Chondrocyte (in vitro differentiated cells): ENCODE measurements at regions not wholly inside any gene's neighbourhood (a gene's known extent, or its start where the extent isn't known, plus 50 kb on each side); places are given as distances from the start of the nearest gene placed in this dataset.
"Not testable (repeated sequence)": the region's sequence is repeated elsewhere in the genome, so short reads cannot be mapped to it uniquely, and the experiment has no call there.

ENCODE experiments used
- DNase-seq: peaks from one replicate; pipeline ENCODE4 v3.0.0; 2021; ENCODE audit warnings: mixed read lengths, low spot score
- H3K27ac Mint-ChIP-seq: one replicate; pipeline ENCODE4 v1.8.0; 2021; ENCODE audit warnings: mild to moderate bottlenecking, moderate library complexity, mixed read lengths; ENCODE audit not compliant: unreplicated experiment
- H3K27me3 Mint-ChIP-seq: 2 replicates; pipeline ENCODE4 v1.8.0; 2021; ENCODE audit warnings: low read depth, mixed read lengths
- H3K36me3 Mint-ChIP-seq: 2 replicates; pipeline ENCODE4 v1.8.0; 2021; ENCODE audit warnings: low read depth, mixed read lengths
- H3K4me1 Mint-ChIP-seq: 2 replicates; pipeline ENCODE4 v1.8.0; 2021; ENCODE audit warnings: low read depth, mild to moderate bottlenecking, mixed read lengths
- H3K4me3 Mint-ChIP-seq: one replicate; pipeline ENCODE4 v1.8.0; 2021; ENCODE audit warnings: mild to moderate bottlenecking, moderate library complexity, mixed read lengths; ENCODE audit not compliant: unreplicated experiment
- H3K9me3 Mint-ChIP-seq: 2 replicates; pipeline ENCODE4 v1.8.0; 2021; ENCODE audit warnings: low read depth, mixed read lengths
- TF ChIP-seq, protein P1 (sequence below): fragments of 200-600 bp; sonication (generic); IDR thresholded peaks from 2 replicates; pipeline ENCODE4 v1.5.0; 2021; ENCODE audit warnings: antibody characterized with exemption, mild to moderate bottlenecking, moderate library complexity

DNA sequence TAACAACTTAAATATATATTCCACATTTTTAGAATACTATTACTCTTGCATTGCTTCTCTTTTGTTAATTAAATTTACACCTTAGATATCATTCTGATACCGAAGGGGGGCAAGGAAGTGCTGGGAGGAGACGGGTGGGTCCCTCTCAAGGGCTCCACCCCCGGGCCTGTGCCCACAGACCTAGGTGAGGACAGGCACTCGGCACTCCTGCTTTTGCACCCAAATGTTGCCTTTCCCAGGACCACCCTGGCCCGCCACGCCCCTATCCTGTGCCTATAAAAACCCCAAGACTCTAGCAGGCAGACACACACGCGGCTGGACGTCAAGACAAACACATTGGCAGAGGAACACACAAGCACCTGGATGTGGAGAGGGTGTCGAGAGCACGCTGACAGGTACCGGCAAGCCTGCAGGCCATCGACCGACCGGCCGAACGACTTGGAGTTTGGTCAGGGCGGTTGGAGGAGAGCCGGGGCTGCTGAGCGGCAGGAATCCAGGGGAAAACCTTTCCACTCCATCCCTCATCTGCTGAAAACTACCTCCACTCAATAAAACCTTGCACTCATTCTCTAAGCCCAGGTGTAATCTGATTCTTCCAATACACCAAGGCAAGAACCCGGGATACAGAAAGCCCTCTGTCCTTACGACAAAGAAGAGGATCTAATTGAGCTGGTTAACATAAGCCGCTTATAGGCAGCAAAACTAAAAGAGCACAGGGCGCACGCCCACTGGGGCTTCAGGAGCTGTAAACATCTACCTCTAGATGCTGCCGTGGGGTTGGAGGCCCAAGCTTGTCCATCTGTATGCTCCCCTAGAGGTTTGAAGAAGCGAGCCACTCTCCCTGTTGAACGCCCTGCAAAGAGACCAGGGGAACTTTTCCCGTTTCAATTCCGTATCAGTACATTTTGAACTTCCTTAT, 197.4 kb upstream of the PRSS16 start:
- DNase-seq: no peak
- peaks cover 3% of the 10 kb centered on the region for H3K27me3 Mint-ChIP-seq
- H3K4me1 Mint-ChIP-seq: no peaks in the 10 kb centered on the region
- H3K4me3 Mint-ChIP-seq: no peak overlapping the region
- H3K27ac Mint-ChIP-seq: no peak overlapping the region
- TF ChIP-seq, protein P1, sequence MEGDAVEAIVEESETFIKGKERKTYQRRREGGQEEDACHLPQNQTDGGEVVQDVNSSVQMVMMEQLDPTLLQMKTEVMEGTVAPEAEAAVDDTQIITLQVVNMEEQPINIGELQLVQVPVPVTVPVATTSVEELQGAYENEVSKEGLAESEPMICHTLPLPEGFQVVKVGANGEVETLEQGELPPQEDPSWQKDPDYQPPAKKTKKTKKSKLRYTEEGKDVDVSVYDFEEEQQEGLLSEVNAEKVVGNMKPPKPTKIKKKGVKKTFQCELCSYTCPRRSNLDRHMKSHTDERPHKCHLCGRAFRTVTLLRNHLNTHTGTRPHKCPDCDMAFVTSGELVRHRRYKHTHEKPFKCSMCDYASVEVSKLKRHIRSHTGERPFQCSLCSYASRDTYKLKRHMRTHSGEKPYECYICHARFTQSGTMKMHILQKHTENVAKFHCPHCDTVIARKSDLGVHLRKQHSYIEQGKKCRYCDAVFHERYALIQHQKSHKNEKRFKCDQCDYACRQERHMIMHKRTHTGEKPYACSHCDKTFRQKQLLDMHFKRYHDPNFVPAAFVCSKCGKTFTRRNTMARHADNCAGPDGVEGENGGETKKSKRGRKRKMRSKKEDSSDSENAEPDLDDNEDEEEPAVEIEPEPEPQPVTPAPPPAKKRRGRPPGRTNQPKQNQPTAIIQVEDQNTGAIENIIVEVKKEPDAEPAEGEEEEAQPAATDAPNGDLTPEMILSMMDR: no peak
- H3K9me3 Mint-ChIP-seq: peaks cover 2% of the 10 kb centered on the region
- H3K36me3 Mint-ChIP-seq: no peaks in the 10 kb centered on the region

DNA sequence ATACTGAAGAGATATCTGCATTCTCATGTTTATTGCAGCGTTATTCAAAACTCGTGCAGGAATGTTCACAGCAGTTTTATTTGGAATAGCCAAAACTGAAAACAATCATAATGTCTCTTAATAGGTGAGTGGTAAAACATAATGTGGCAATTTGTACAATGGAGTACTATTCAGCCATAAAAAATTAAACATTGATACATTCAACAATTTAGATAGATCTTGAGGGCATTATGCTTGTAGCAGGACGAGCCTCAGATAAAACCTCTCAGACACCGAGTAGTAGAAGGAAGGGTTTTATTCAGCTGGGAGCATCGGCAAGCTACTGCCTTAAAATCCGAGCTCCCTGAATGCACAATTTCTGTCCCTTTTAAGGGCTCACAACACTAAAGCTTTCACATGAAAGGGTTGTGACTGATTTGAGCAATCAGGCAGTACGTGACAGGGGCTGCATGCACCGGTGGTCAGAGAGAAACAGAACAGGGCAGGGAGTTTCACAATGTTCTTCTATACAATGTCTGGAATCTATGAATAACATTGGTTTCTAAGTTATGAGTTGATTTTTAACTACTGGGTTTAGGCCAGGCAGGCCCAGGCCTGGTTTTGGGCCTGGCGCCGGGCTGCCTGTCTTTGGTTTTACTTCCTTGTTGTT, 195.3 kb upstream of the PRSS16 start:
- not testable (repeated sequence) for H3K4me3 Mint-ChIP-seq, H3K36me3 Mint-ChIP-seq, H3K27ac Mint-ChIP-seq, H3K27me3 Mint-ChIP-seq, H3K4me1 Mint-ChIP-seq, DNase-seq, H3K9me3 Mint-ChIP-seq

DNA sequence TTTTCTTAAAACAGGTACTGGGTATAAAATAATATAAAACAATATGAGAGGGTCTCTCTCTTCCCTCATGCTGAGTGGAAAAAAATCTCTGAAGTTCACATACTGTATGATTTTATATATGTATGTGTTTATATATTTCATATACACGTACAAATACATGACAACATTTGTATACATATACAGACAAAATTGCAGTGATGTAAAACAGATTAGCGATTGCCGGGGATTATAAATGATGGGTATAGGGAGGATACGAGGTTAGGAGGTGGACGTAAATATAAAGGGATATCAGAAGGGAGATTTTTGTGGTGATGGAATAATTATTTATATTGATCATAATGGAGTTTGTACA, 194.8 kb upstream of the PRSS16 start:
- Mint-ChIP-seq H3K9me3 (peaks cover 2% of the 10 kb centered on the region), H3K4me3 (no peak overlapping the region), H3K27me3 (peaks cover 8% of the 10 kb centered on the region), H3K36me3 (no peaks in the 10 kb centered on the region), H3K27ac (no peak overlapping the region), H3K4me1 (no peaks in the 10 kb centered on the region)
- DNase-seq: no peak
- TF ChIP-seq, protein P1: no peak

DNA sequence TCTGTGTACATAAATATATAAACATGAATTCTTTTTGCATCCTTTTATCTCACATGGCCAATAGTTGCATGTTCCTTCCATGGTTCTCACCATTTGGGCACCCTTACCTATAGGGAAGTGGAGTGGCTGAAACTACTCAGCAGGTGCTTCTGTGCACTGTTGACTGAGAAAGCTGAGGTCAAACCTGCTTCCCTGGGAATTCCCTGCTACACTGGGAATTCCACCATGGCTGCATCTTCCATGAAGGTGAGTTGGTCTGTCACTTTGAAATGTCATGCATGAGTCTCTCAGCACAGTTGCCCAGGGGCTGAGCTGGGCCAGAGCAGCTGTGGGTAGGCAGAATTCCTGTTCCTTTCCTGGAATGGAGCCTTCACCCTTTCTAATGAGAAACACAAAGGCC, 193.8 kb upstream of the PRSS16 start:
- H3K9me3 Mint-ChIP-seq: peaks cover 2% of the 10 kb centered on the region
- DNase-seq: no peak
- TF ChIP-seq, protein P1: no peak
- peaks cover 8% of the 10 kb centered on the region for H3K27me3 Mint-ChIP-seq
- no peaks in the 10 kb centered on the region for H3K4me1 Mint-ChIP-seq
- no peak overlapping the region for H3K4me3 Mint-ChIP-seq
- no peak overlapping the region for H3K27ac Mint-ChIP-seq
- no peaks in the 10 kb centered on the region for H3K36me3 Mint-ChIP-seq

DNA sequence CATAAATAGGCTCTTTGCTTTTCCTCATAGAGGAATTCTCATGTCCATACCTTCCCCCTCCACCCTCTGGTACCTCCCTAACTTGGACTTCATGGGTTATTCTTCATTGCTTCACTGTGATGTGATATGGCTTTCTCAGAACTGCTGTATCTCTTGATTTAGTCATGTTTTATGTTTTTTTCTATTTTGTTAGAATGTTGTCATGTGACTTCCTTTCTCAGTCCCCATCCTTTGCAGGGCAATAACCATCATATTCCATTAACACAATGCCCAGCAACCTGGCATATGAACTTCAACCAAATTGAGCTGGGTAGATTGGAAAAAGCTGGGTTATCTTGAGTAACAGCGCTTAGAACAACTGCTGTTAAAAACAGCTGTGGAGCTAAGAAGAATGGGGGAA, 190.9 kb upstream of the PRSS16 start:
- Mint-ChIP-seq H3K36me3 (no peaks in the 10 kb centered on the region), H3K4me3 (no peak overlapping the region), H3K4me1 (no peaks in the 10 kb centered on the region), H3K9me3 (peaks cover 2% of the 10 kb centered on the region), H3K27ac (no peak overlapping the region), H3K27me3 (peaks cover 8% of the 10 kb centered on the region)
- TF ChIP-seq, protein P1: no peak
- no peak for DNase-seq
